ENCODE measurements at regions not wholly inside any gene's neighbourhood (a gene's known extent, or its start where the extent isn't known, plus 50 kb on each side); places are given as distances from the start of the nearest gene placed in this dataset.

DNA sequence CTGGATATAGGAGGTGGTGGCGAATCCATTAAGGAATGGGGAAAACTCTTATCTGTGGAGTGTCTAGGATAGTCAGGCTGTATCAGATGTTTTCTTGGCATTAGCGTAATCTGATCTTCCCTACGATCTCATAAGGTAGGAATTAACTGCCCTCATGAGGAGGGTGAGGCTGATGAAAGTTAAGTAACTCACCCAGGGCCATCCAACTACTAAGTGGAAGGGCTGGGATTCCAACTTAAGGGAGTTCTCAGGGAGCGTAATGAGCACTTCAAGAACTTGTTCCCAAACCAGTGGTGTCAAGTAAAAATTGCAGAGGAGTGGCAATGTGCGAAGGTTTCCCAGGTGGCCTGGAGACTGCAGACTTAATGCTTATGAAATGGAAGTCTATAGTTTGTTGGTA lies 55.9 kb upstream of the OSBPL11 start:
- H3K36me3 Mint-ChIP-seq (ENCODE audit: insufficient read depth, unreplicated experiment), result no peaks in the 10 kb centered on the region
- no peak overlapping the region for H3K4me3 ChIP-seq (ENCODE audit: low read depth, low read length)
- POLR2A ChIA-PET, result no interaction called here
- intact Hi-C loops (cut with micrococcal nuclease; ENCODE audit: unreplicated experiment), result no loop called here
- no peaks in the 10 kb centered on the region for H3K27me3 ChIP-seq (replicated peaks; ENCODE audit: control insufficient read depth, insufficient read depth, low read length)
- H3K9me3 ChIP-seq, result no peaks in the 10 kb centered on the region
- no peaks in the 10 kb centered on the region for H3K9me3 Mint-ChIP-seq (ENCODE audit: unreplicated experiment)
- no peaks in the 10 kb centered on the region for H3K36me3 ChIP-seq (ENCODE audit: control insufficient read depth, insufficient read depth, low read length)
- TF ChIP-seq, protein P1, sequence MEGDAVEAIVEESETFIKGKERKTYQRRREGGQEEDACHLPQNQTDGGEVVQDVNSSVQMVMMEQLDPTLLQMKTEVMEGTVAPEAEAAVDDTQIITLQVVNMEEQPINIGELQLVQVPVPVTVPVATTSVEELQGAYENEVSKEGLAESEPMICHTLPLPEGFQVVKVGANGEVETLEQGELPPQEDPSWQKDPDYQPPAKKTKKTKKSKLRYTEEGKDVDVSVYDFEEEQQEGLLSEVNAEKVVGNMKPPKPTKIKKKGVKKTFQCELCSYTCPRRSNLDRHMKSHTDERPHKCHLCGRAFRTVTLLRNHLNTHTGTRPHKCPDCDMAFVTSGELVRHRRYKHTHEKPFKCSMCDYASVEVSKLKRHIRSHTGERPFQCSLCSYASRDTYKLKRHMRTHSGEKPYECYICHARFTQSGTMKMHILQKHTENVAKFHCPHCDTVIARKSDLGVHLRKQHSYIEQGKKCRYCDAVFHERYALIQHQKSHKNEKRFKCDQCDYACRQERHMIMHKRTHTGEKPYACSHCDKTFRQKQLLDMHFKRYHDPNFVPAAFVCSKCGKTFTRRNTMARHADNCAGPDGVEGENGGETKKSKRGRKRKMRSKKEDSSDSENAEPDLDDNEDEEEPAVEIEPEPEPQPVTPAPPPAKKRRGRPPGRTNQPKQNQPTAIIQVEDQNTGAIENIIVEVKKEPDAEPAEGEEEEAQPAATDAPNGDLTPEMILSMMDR (IDR thresholded peaks at IDR 0.05; ENCODE audit: insufficient read depth in 1 of 2, low read depth in 1 of 2, low read length in 1 of 2, severe bottlenecking in 1 of 2, unreplicated experiment in 1 of 2), result no peak
- no TSS peak for BruUV-seq (replicated peaks)
- H3K4me1 ChIP-seq, result peaks cover 11% of the 10 kb centered on the region; the same call in 1 of the 2 replicates
- H3K27ac Mint-ChIP-seq (ENCODE audit: unreplicated experiment), result peak overlapping the region; percentile 2
- no peaks in the 10 kb centered on the region for H3K27me3 Mint-ChIP-seq (ENCODE audit: insufficient read depth, unreplicated experiment)
- CTCF ChIA-PET, result no interaction called here
- DNase-seq, result no peak
- no peak overlapping the region for H3K4me3 Mint-ChIP-seq (ENCODE audit: unreplicated experiment)
- peaks cover 8% of the 10 kb centered on the region for H3K4me1 Mint-ChIP-seq (ENCODE audit: low read depth, unreplicated experiment)

DNA sequence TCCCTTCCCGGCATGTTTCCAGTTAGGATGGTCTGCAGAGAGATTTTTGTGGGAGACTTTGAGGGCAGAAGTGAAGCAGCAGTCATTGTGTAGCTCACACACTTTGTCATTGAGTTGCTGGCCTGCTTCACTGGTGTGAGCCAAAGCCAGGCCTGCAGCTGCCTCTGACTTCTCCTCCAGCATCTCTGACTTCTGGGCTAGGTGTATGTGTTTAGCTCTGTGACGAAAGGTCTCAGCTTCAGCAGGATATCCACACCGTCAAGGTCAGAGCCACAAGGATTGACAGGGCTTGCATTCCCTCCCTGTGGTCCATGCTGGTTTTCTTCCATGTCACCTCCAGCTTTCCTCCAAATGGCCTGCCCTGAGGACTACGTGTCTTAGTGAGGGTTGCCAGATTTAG lies 57.1 kb upstream of the OSBPL11 start:
- CTCF ChIA-PET, result no interaction called here
- no TSS peak for BruUV-seq (replicated peaks)
- Mint-ChIP-seq H3K4me3 (ENCODE audit: unreplicated experiment) (no peak overlapping the region), H3K36me3 (ENCODE audit: insufficient read depth, unreplicated experiment) (no peaks in the 10 kb centered on the region), H3K9me3 (ENCODE audit: unreplicated experiment) (no peaks in the 10 kb centered on the region), H3K27ac (ENCODE audit: unreplicated experiment) (no peak overlapping the region), H3K27me3 (ENCODE audit: insufficient read depth, unreplicated experiment) (no peaks in the 10 kb centered on the region), H3K4me1 (ENCODE audit: low read depth, unreplicated experiment) (peaks cover 8% of the 10 kb centered on the region)
- no peaks in the 10 kb centered on the region for H3K36me3 ChIP-seq (ENCODE audit: control insufficient read depth, insufficient read depth, low read length)
- no peak overlapping the region for H3K4me3 ChIP-seq (ENCODE audit: low read depth, low read length)
- no peaks in the 10 kb centered on the region for H3K27me3 ChIP-seq (replicated peaks; ENCODE audit: control insufficient read depth, insufficient read depth, low read length)
- intact Hi-C loops (cut with micrococcal nuclease; ENCODE audit: unreplicated experiment), result no loop called here
- no peaks in the 10 kb centered on the region for H3K9me3 ChIP-seq
- POLR2A ChIA-PET, result no interaction called here
- peaks cover 8% of the 10 kb centered on the region; the same call in 1 of the 2 replicates for H3K4me1 ChIP-seq
- TF ChIP-seq, protein P1 (IDR thresholded peaks at IDR 0.05; ENCODE audit: insufficient read depth in 1 of 2, low read depth in 1 of 2, low read length in 1 of 2, severe bottlenecking in 1 of 2, unreplicated experiment in 1 of 2), result no peak
- DNase-seq, result no peak

DNA sequence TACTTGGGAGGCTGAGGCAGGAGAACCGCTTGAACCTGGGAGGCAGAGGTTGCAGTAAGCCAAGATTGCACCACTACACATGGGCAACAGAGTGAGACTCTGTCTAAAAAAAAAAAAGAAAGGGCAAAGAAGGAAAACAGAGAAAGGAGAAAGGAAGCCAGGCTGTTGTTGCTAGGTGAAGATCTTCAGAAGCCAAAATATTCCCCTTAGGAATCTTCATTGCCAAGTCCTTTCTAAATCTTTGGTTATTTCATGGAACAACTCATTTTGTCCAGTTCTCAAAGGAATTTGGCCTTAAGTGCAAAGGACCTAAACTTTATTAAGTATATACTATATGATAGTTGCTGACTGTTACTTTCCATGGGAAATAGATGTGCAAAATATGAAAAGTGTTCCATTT lies 59.2 kb upstream of the OSBPL11 start:
- POLR2A ChIA-PET, result no interaction called here

More for the DNA sequence above, 59.2 kb upstream of the OSBPL11 start:
- Histone ChIP-seq H3K4me3 (ENCODE audit: low read depth, low read length) (no peak overlapping the region), H3K4me1 (peaks cover 5% of the 10 kb centered on the region; the same call in 1 of the 2 replicates), H3K27me3 (replicated peaks; ENCODE audit: control insufficient read depth, insufficient read depth, low read length) (no peaks in the 10 kb centered on the region), H3K9me3 (no peaks in the 10 kb centered on the region), H3K36me3 (ENCODE audit: control insufficient read depth, insufficient read depth, low read length) (no peaks in the 10 kb centered on the region)
- Mint-ChIP-seq H3K36me3 (ENCODE audit: insufficient read depth, unreplicated experiment) (no peaks in the 10 kb centered on the region), H3K27me3 (ENCODE audit: insufficient read depth, unreplicated experiment) (no peaks in the 10 kb centered on the region), H3K9me3 (ENCODE audit: unreplicated experiment) (no peaks in the 10 kb centered on the region), H3K4me1 (ENCODE audit: low read depth, unreplicated experiment) (peaks cover 8% of the 10 kb centered on the region), H3K4me3 (ENCODE audit: unreplicated experiment) (no peak overlapping the region), H3K27ac (ENCODE audit: unreplicated experiment) (no peak overlapping the region)
- no TSS peak for BruUV-seq (replicated peaks)
- DNase-seq, result no peak
- CTCF ChIA-PET, result no interaction called here
- TF ChIP-seq, protein P1 (IDR thresholded peaks at IDR 0.05; ENCODE audit: insufficient read depth in 1 of 2, low read depth in 1 of 2, low read length in 1 of 2, severe bottlenecking in 1 of 2, unreplicated experiment in 1 of 2), result no peak
- intact Hi-C loops (cut with micrococcal nuclease; ENCODE audit: unreplicated experiment), result no loop called here

All from Caco-2 (cell line).